HEK293 (cell line): ENCODE measurements at regions not wholly inside any gene's neighbourhood (a gene's known extent, or its start where the extent isn't known, plus 50 kb on each side); places are given as distances from the start of the nearest gene placed in this dataset.

Source experiments
- CTCF ChIA-PET: fragments of 350-600 bp; formaldehyde crosslinking; extraction: SDS; loops from one replicate; lab custom pipeline; 2021; ENCODE audit warnings: antibody characterized with exemption; lab: Yijun Ruan, JAX
- POLR2A ChIA-PET: fragments of 300-600 bp; formaldehyde crosslinking; extraction: SDS; loops from one replicate; lab custom pipeline; 2020; ENCODE audit warnings: antibody characterized with exemption, inconsistent platforms; lab: Yijun Ruan, JAX
- H3K27ac ChIP-seq: fragments of 200-500 bp; sonication (Bioruptor generic); 2 replicates; pipeline ENCODE4 v1.5.1; 2014; ENCODE audit warnings: low read depth, low read length, control low read depth, inconsistent platforms; ENCODE audit errors: extremely low read depth
- H3K36me3 ChIP-seq, 2 experiments: fragments of 200-500 bp in 1 of 2; sonication (Bioruptor generic) in 1 of 2; 1 replicate in 1 of 2; 2 replicates in 1 of 2; pipeline ENCODE4 v1.5.1; 2014 to 2017; ENCODE audit warnings: inconsistent platforms in 2 of 2, low read length in 2 of 2; ENCODE audit not compliant: control insufficient read depth in 2 of 2, insufficient read depth in 1 of 2
- H3K4me1 ChIP-seq: fragments of 200-500 bp; sonication (Bioruptor generic); 2 replicates; pipeline ENCODE4 v1.5.1; 2014; ENCODE audit warnings: mild to moderate bottlenecking, low read length, inconsistent platforms; ENCODE audit not compliant: control insufficient read depth, insufficient read depth
- H3K4me3 ChIP-seq: 2 replicates; pipeline ENCODE4 v1.5.1; 2011; ENCODE audit warnings: low read depth, mild to moderate bottlenecking, control low read depth, low read length, moderate library complexity
- H3K9me3 ChIP-seq: fragments of 200-500 bp; sonication (Bioruptor generic); 2 replicates; pipeline ENCODE4 v1.5.1; 2014; ENCODE audit warnings: low read depth, low read length, inconsistent platforms; ENCODE audit not compliant: control insufficient read depth, insufficient read depth
- GLIS1 ChIP-seq: fragments of 450-650 bp; formaldehyde crosslinking; IDR thresholded peaks from 2 replicates; pipeline ENCODE4 v1.5.1; 2016; ENCODE audit warnings: missing biosample characterization, missing genetic modification characterization
- SETDB1 ChIP-seq: IDR thresholded peaks from one replicate; pipeline ENCODE4 v1.6.1; 2017; ENCODE audit warnings: mild to moderate bottlenecking, low read length, moderate library complexity, mixed read lengths; ENCODE audit not compliant: insufficient read length
- ZBTB1 ChIP-seq: fragments of 450-650 bp; formaldehyde crosslinking; IDR thresholded peaks from 2 replicates; pipeline ENCODE4 v1.5.1; 2016; ENCODE audit warnings: missing biosample characterization, missing genetic modification characterization
- ZFP3 ChIP-seq: fragments of 450-650 bp; formaldehyde crosslinking; IDR thresholded peaks from 2 replicates; pipeline ENCODE4 v1.5.1; 2016; ENCODE audit warnings: low read depth, missing biosample characterization, missing genetic modification characterization
- ZNF140 ChIP-seq: fragments of 450-650 bp; formaldehyde crosslinking; IDR thresholded peaks from 2 replicates; pipeline ENCODE4 v1.5.1; 2016; ENCODE audit warnings: missing biosample characterization, missing genetic modification characterization
- ZNF184 ChIP-seq: fragments of 450-650 bp; IDR thresholded peaks from 2 replicates; pipeline ENCODE4 v1.5.1; 2018; ENCODE audit warnings: missing biosample characterization, mild to moderate bottlenecking, missing genetic modification characterization
- ZNF558 ChIP-seq: fragments of 450-650 bp; formaldehyde crosslinking; IDR thresholded peaks from 2 replicates; pipeline ENCODE4 v1.5.1; 2016; ENCODE audit warnings: missing biosample characterization, missing genetic modification characterization
- ZNF610 ChIP-seq: fragments of 450-650 bp; formaldehyde crosslinking; IDR thresholded peaks from 2 replicates; pipeline ENCODE4 v1.5.1; 2016; ENCODE audit warnings: missing biosample characterization, missing genetic modification characterization, borderline replicate concordance
- ZNF768 ChIP-seq: fragments of 450-650 bp; formaldehyde crosslinking; IDR thresholded peaks from 2 replicates; pipeline ENCODE4 v1.5.1; 2018; ENCODE audit warnings: missing biosample characterization, mild to moderate bottlenecking, missing genetic modification characterization
- ZNF785 ChIP-seq: fragments of 450-650 bp; formaldehyde crosslinking; IDR thresholded peaks from 2 replicates; pipeline ENCODE4 v1.5.1; 2016; ENCODE audit warnings: missing biosample characterization, missing genetic modification characterization
- ZSCAN30 ChIP-seq: fragments of 450-650 bp; IDR thresholded peaks from 2 replicates; pipeline ENCODE4 v1.5.1; 2018; ENCODE audit warnings: missing biosample characterization, mild to moderate bottlenecking, missing genetic modification characterization, moderate library complexity
- TF ChIP-seq, protein P1 (sequence below): fragments of 450-650 bp; formaldehyde crosslinking; IDR thresholded peaks from 2 replicates; pipeline ENCODE4 v1.5.1; 2016; ENCODE audit warnings: missing biosample characterization, missing genetic modification characterization, low read depth
- TF ChIP-seq, protein P2 (sequence below): fragments of 450-650 bp; formaldehyde crosslinking; optimal IDR thresholded peaks from 2 replicates; pipeline ENCODE3; 2016; ENCODE audit warnings: missing biosample characterization, mild to moderate bottlenecking, missing genetic modification characterization
- TF ChIP-seq, protein P3 (sequence below): fragments of 450-650 bp; formaldehyde crosslinking; IDR thresholded peaks from 2 replicates; pipeline ENCODE4 v1.5.1; 2017; ENCODE audit warnings: missing biosample characterization, missing genetic modification characterization
- TF ChIP-seq, protein P4 (sequence below): fragments of 450-650 bp; formaldehyde crosslinking; IDR thresholded peaks from 2 replicates; pipeline ENCODE4 v1.5.1; 2016; ENCODE audit warnings: missing biosample characterization, missing genetic modification characterization
- TF ChIP-seq, protein P5 (sequence below): fragments of 450-650 bp; formaldehyde crosslinking; IDR thresholded peaks from 2 replicates; pipeline ENCODE4 v1.5.1; 2016; ENCODE audit warnings: missing biosample characterization, missing genetic modification characterization
- TF ChIP-seq, protein P6 (sequence below): fragments of 450-650 bp; formaldehyde crosslinking; IDR thresholded peaks from 2 replicates; pipeline ENCODE4 v1.5.0; 2017; ENCODE audit warnings: missing biosample characterization, missing genetic modification characterization, borderline replicate concordance
- TF ChIP-seq, protein P7 (sequence below): fragments of 450-650 bp; formaldehyde crosslinking; IDR thresholded peaks from 2 replicates; pipeline ENCODE4 v1.5.1; 2016; ENCODE audit warnings: missing biosample characterization, missing genetic modification characterization
- TF ChIP-seq, protein P8 (sequence below): fragments of 450-650 bp; formaldehyde crosslinking; IDR thresholded peaks from 2 replicates; pipeline ENCODE4 v1.5.1; 2017; ENCODE audit warnings: missing biosample characterization, missing genetic modification characterization

DNA sequence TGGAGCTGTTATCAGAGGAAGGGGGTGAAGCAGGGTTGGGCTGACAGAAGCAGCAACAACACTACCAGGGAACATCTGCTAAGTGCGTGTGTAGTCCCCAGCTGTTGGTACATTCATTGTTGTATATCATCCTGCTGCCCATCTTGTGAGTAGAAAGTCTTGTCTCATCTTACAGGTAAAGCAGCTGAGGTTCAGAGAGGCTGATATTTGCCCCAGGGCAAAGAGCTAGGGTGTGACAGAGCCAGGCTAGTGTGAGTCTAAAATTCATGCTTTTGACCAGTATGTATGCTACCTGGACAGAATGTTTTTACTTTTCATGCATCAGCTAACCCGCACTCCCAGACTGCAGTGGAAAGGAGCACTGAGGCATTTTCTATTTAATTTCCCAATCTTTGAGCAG lies 221.6 kb downstream of the STK31 start:
- Histone ChIP-seq H3K9me3 (no peaks in the 10 kb centered on the region), H3K4me1 (no peaks in the 10 kb centered on the region), H3K27ac (no peak overlapping the region), H3K36me3 (no peaks in the 10 kb centered on the region), H3K4me3 (no peak overlapping the region)
- POLR2A ChIA-PET = no interaction called here
- CTCF ChIA-PET = no interaction called here
- no peak for TF ChIP-seq ZNF785 (tag by site-specific recombination)
- no peak for TF ChIP-seq GLIS1 (tag by site-specific recombination)
- TF ChIP-seq, protein P1, sequence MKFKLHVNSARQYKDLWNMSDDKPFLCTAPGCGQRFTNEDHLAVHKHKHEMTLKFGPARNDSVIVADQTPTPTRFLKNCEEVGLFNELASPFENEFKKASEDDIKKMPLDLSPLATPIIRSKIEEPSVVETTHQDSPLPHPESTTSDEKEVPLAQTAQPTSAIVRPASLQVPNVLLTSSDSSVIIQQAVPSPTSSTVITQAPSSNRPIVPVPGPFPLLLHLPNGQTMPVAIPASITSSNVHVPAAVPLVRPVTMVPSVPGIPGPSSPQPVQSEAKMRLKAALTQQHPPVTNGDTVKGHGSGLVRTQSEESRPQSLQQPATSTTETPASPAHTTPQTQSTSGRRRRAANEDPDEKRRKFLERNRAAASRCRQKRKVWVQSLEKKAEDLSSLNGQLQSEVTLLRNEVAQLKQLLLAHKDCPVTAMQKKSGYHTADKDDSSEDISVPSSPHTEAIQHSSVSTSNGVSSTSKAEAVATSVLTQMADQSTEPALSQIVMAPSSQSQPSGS (tag by site-specific recombination) = no peak
- TF ChIP-seq, protein P2, sequence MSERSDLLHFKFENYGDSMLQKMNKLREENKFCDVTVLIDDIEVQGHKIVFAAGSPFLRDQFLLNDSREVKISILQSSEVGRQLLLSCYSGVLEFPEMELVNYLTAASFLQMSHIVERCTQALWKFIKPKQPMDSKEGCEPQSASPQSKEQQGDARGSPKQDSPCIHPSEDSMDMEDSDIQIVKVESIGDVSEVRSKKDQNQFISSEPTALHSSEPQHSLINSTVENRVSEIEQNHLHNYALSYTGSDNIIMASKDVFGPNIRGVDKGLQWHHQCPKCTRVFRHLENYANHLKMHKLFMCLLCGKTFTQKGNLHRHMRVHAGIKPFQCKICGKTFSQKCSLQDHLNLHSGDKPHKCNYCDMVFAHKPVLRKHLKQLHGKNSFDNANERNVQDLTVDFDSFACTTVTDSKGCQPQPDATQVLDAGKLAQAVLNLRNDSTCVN (tag by site-specific recombination) = no peak
- no peak for TF ChIP-seq ZBTB1
- no peak for TF ChIP-seq SETDB1
- TF ChIP-seq, protein P3, sequence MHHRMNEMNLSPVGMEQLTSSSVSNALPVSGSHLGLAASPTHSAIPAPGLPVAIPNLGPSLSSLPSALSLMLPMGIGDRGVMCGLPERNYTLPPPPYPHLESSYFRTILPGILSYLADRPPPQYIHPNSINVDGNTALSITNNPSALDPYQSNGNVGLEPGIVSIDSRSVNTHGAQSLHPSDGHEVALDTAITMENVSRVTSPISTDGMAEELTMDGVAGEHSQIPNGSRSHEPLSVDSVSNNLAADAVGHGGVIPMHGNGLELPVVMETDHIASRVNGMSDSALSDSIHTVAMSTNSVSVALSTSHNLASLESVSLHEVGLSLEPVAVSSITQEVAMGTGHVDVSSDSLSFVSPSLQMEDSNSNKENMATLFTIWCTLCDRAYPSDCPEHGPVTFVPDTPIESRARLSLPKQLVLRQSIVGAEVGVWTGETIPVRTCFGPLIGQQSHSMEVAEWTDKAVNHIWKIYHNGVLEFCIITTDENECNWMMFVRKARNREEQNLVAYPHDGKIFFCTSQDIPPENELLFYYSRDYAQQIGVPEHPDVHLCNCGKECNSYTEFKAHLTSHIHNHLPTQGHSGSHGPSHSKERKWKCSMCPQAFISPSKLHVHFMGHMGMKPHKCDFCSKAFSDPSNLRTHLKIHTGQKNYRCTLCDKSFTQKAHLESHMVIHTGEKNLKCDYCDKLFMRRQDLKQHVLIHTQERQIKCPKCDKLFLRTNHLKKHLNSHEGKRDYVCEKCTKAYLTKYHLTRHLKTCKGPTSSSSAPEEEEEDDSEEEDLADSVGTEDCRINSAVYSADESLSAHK (tag by site-specific recombination) = no peak
- no peak for TF ChIP-seq ZSCAN30
- no peak for TF ChIP-seq ZNF184 (tag by site-specific recombination)
- TF ChIP-seq, protein P4, sequence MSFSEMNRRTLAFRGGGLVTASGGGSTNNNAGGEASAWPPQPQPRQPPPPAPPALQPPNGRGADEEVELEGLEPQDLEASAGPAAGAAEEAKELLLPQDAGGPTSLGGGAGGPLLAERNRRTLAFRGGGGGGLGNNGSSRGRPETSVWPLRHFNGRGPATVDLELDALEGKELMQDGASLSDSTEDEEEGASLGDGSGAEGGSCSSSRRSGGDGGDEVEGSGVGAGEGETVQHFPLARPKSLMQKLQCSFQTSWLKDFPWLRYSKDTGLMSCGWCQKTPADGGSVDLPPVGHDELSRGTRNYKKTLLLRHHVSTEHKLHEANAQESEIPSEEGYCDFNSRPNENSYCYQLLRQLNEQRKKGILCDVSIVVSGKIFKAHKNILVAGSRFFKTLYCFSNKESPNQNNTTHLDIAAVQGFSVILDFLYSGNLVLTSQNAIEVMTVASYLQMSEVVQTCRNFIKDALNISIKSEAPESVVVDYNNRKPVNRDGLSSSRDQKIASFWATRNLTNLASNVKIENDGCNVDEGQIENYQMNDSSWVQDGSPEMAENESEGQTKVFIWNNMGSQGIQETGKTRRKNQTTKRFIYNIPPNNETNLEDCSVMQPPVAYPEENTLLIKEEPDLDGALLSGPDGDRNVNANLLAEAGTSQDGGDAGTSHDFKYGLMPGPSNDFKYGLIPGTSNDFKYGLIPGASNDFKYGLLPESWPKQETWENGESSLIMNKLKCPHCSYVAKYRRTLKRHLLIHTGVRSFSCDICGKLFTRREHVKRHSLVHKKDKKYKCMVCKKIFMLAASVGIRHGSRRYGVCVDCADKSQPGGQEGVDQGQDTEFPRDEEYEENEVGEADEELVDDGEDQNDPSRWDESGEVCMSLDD = no peak
- TF ChIP-seq, protein P5, sequence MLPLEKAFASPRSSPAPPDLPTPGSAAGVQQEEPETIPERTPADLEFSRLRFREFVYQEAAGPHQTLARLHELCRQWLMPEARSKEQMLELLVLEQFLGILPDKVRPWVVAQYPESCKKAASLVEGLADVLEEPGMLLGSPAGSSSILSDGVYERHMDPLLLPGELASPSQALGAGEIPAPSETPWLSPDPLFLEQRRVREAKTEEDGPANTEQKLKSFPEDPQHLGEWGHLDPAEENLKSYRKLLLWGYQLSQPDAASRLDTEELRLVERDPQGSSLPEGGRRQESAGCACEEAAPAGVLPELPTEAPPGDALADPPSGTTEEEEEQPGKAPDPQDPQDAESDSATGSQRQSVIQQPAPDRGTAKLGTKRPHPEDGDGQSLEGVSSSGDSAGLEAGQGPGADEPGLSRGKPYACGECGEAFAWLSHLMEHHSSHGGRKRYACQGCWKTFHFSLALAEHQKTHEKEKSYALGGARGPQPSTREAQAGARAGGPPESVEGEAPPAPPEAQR (tag by site-specific recombination) = no peak
- TF ChIP-seq, protein P6, sequence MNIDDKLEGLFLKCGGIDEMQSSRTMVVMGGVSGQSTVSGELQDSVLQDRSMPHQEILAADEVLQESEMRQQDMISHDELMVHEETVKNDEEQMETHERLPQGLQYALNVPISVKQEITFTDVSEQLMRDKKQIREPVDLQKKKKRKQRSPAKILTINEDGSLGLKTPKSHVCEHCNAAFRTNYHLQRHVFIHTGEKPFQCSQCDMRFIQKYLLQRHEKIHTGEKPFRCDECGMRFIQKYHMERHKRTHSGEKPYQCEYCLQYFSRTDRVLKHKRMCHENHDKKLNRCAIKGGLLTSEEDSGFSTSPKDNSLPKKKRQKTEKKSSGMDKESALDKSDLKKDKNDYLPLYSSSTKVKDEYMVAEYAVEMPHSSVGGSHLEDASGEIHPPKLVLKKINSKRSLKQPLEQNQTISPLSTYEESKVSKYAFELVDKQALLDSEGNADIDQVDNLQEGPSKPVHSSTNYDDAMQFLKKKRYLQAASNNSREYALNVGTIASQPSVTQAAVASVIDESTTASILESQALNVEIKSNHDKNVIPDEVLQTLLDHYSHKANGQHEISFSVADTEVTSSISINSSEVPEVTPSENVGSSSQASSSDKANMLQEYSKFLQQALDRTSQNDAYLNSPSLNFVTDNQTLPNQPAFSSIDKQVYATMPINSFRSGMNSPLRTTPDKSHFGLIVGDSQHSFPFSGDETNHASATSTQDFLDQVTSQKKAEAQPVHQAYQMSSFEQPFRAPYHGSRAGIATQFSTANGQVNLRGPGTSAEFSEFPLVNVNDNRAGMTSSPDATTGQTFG (tag by site-specific recombination) = no peak
- TF ChIP-seq ZNF558 (tag by site-specific recombination) = no peak
- no peak for TF ChIP-seq ZNF768 (tag by site-specific recombination)
- TF ChIP-seq, protein P7, sequence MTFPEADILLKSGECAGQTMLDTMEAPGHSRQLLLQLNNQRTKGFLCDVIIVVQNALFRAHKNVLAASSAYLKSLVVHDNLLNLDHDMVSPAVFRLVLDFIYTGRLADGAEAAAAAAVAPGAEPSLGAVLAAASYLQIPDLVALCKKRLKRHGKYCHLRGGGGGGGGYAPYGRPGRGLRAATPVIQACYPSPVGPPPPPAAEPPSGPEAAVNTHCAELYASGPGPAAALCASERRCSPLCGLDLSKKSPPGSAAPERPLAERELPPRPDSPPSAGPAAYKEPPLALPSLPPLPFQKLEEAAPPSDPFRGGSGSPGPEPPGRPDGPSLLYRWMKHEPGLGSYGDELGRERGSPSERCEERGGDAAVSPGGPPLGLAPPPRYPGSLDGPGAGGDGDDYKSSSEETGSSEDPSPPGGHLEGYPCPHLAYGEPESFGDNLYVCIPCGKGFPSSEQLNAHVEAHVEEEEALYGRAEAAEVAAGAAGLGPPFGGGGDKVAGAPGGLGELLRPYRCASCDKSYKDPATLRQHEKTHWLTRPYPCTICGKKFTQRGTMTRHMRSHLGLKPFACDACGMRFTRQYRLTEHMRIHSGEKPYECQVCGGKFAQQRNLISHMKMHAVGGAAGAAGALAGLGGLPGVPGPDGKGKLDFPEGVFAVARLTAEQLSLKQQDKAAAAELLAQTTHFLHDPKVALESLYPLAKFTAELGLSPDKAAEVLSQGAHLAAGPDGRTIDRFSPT (tag by site-specific recombination) = no peak
- no peak for TF ChIP-seq ZNF140 (tag by site-specific recombination)
- no peak for TF ChIP-seq ZNF610 (tag by site-specific recombination)
- TF ChIP-seq, protein P8, sequence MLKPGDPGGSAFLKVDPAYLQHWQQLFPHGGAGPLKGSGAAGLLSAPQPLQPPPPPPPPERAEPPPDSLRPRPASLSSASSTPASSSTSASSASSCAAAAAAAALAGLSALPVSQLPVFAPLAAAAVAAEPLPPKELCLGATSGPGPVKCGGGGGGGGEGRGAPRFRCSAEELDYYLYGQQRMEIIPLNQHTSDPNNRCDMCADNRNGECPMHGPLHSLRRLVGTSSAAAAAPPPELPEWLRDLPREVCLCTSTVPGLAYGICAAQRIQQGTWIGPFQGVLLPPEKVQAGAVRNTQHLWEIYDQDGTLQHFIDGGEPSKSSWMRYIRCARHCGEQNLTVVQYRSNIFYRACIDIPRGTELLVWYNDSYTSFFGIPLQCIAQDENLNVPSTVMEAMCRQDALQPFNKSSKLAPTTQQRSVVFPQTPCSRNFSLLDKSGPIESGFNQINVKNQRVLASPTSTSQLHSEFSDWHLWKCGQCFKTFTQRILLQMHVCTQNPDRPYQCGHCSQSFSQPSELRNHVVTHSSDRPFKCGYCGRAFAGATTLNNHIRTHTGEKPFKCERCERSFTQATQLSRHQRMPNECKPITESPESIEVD (tag by site-specific recombination) = no peak
- TF ChIP-seq ZFP3 = no peak
